Heart right ventricle (tissue), 16 donors: ENCODE measurements at regions not wholly inside any gene's neighbourhood (a gene's known extent, or its start where the extent isn't known, plus 50 kb on each side); places are given as distances from the start of the nearest gene placed in this dataset.
"Not testable (repeated sequence)": the region's sequence is repeated elsewhere in the genome, so short reads cannot be mapped to it uniquely, and the experiment has no call there.

ENCODE experiments used
- ATAC-seq, 8 donors: fragments of 200-7000 bp; cut with Tn5 transposase; one replicate each; pipeline ENCODE4 v1.9.1; 2020; ENCODE audit warnings: mild to moderate bottlenecking in 8 of 8, moderate library complexity in 8 of 8, moderate number of reproducible peaks in 1 of 8
- DNase-seq, 2 donors: peaks; one replicate each; pipeline ENCODE4 v3.0.0-alpha.2; 2020
- H3K27ac ChIP-seq, 10 donors: fragments of 200-600 bp; sonication (generic) in 2 of 10; one replicate each; pipeline versions ENCODE4 v1.5.0 to v1.8.0; 2020 to 2022; ENCODE audit warnings: mild to moderate bottlenecking in 3 of 10
- H3K27me3 ChIP-seq, 7 donors: fragments of 200-600 bp; one replicate each; pipeline ENCODE4 v1.8.0; 2021 to 2022; ENCODE audit warnings: mild to moderate bottlenecking in 2 of 7
- H3K36me3 ChIP-seq, 9 donors: fragments of 200-600 bp; sonication (generic) in 1 of 9; one replicate each; pipeline versions ENCODE4 v1.5.0 to v1.8.0; 2020 to 2022; ENCODE audit warnings: mild to moderate bottlenecking in 2 of 9
- H3K4me1 ChIP-seq, 9 donors: fragments of 200-600 bp; sonication (generic) in 1 of 9; one replicate each; pipeline versions ENCODE4 v1.5.0 to v1.8.0; 2020 to 2022; ENCODE audit warnings: mild to moderate bottlenecking in 4 of 9
- H3K4me3 ChIP-seq, 10 donors: fragments of 200-600 bp; sonication (generic) in 2 of 10; one replicate each; pipeline versions ENCODE4 v1.5.0 to v1.8.0; 2020 to 2022; ENCODE audit warnings: mild to moderate bottlenecking in 7 of 10, moderate library complexity in 2 of 10
- H3K9me3 ChIP-seq, 11 donors: fragments of 200-600 bp in 10 of 11; sonication (generic) in 2 of 11; one replicate each; pipeline versions ENCODE4 v1.5.0 to v1.8.0; 2013 to 2022; ENCODE audit warnings: mild to moderate bottlenecking in 2 of 11, control low read depth in 1 of 11, moderate library complexity in 1 of 11
- CTCF ChIP-seq, 9 donors: fragments of 200-600 bp; sonication (generic) in 2 of 9; IDR thresholded peaks; one replicate each; pipeline versions ENCODE4 v1.5.0 to v1.8.0; 2021 to 2022; ENCODE audit warnings: antibody characterized with exemption in 9 of 9, mild to moderate bottlenecking in 5 of 9, moderate library complexity in 1 of 9
- WGBS, 2 donors: extraction: QIAGEN DNeasy Blood & Tissue Kit; methylation state at CpG; one replicate each; pipeline ENCODE4 v1.1.7; 2013; ENCODE audit warnings: inconsistent platforms in 1 of 2; 5-methylcytosine and 5-hydroxymethylcytosine counted together
- intact Hi-C, 10 donors: fragments of 100-400 bp; cut with DNase I; formaldehyde crosslinking; loops; one replicate each; pipeline versions ENCODE4 v1.11.1 to v1.14.2; 2022
- donor health status: Arrhythmogenic right ventricular cardiomyopathy.
- donor health status: ischemic (EF 13 %, LVEDD 7.1; RV severe dilation, severe dysfunction).
- donor health status: healthy with polysubstance abuse.
- donor health status: DM: no; HTN: yes; CAD: no.
- donor health status: DM: no; HTN: no; CAD: no.
- donor health status: ischemic (EF 25% LVEDD 6.9; RV normal size, moderate dysfunction).
- donor health status: ischemic (EF 25% LVEDD 5.7; RV mildly dilated, moderate dysfunction).
- donor health status: healthy.
- donor health status: DM: yes; HTN: yes; CAD: no.
- donor health status: Ischemic cardiomyopathy.
- donor health status: ischemic (EF 35%, LVEDD 5.7; RV mildly dilated, moderate dysfunction).
- donor health status: nonischemic (EF 11% LVEDD 7.7; RV severe dilation, severe dysfunction).
- donor health status: DM: yes; HTN: yes; CAD: no.
- donor health status: PGD.
- donor health status: ischemic (EF 29% LVEDD 5.4; RV normal size, mild dysfunction).
- donor health status: nonischemic (EF 23%, LVEDD 6.1; RV moderate dilation, normal function).

DNA sequence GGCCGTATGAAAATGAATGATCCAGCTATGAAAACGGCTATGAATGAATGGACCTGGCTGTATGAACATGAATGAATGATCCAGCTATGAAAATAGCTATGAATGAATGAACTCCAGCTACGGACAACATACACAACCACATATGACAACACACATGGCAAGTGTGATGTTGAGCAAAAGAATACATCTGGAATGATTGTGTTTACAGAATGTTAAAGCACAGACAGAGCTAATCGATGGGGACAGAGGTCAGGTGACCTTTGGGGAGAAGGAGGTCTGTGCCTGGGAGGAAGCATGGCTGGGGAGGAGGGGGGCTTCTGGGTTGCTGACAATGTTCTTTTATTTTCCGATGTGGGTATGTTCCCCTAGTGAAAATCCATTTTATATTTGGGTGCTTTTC, 174.0 kb upstream of the WSCD1 start:
- Histone ChIP-seq H3K27ac (no peak overlapping the region), H3K4me3 (no peak overlapping the region), H3K9me3 (no peaks in the 10 kb centered on the region), H3K4me1 (no peaks in the 10 kb centered on the region), H3K36me3 (no peaks in the 10 kb centered on the region), H3K27me3 (peaks cover 0 to 41% (median 21%) of the 10 kb centered on the region in 7 donors)
- no peak for DNase-seq
- no peak for TF ChIP-seq CTCF (IDR thresholded peaks at IDR 0.05)
- ATAC-seq, result no peak
- 84 to 86% methylated on average over 5 of the region's 5 CpGs for WGBS, 2 donors
- intact Hi-C loops, result no loop called here

DNA sequence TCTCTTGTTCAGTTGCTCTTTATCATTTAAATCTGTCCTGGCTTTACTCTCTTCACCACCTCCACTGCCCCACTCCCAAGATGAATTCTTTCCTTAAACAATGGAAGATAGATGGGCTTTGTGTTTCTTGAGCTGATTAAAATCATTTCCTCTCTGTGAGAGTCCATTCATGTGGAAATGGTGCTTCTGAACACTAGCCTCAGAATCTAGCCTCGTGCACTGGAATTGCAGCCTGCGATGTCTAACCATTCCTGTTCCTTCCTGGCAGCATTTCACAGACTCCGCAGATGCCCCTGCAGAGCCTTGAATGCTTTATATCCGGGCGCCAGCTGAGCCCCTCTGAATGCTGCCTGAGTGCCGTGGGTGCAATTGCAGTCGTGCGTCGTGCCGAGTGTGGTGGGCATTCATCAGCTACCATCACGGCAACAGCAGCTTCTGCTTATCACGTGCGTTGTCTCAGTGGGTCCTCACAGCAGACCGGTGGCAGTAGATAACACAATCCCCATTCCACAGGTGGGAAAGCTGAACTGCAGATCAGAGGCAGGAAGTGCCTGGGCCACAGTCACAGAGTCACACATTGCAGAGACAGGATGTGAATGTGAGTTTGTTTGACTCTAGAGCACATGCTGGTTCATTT, 172.8 kb upstream of the WSCD1 start:
- ATAC-seq, result no peak
- no peak for TF ChIP-seq CTCF (IDR thresholded peaks at IDR 0.05)

DNA sequence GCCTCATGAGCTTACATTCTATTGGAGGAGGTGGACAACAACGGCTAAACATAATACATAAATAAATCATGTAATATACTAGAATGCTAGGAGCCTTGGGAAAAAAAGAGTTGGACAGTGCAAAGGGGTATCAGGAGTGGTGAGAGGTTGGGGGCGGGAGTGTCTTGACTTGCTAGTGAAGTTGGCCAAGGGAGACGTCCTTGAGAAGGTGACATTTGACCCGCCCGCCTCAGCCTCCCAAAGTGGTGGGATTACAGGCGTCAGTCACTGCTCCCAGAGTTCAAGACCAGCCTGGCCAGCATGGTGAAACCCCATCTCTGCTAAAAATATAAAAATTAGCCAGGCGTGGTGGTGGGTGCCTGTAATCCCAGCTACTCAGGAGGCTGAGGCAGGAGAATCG, 172.2 kb upstream of the WSCD1 start:
- H3K9me3 ChIP-seq, H3K4me1 ChIP-seq, H3K4me3 ChIP-seq, intact Hi-C loops, DNase-seq, H3K36me3 ChIP-seq, ATAC-seq, H3K27ac ChIP-seq: not testable (repeated sequence)
- H3K27me3 ChIP-seq, result peaks cover 0 to 32% (median 14%) of the 10 kb centered on the region in 7 donors
- 78 to 79% methylated on average over 8 of the region's 8 CpGs for WGBS, 2 donors

More for the DNA sequence above, 172.8 kb upstream of the WSCD1 start:
- Histone ChIP-seq H3K27me3 (peaks cover 0 to 36% (median 16%) of the 10 kb centered on the region in 7 donors), H3K4me3 (no peak overlapping the region), H3K4me1 (no peaks in the 10 kb centered on the region), H3K27ac (no peak overlapping the region), H3K36me3 (no peaks in the 10 kb centered on the region), H3K9me3 (no peaks in the 10 kb centered on the region)
- no peak for DNase-seq
- intact Hi-C loops, result no loop called here
- WGBS, 2 donors, result 7 to 8% methylated on average over 14 of the region's 14 CpGs

DNA sequence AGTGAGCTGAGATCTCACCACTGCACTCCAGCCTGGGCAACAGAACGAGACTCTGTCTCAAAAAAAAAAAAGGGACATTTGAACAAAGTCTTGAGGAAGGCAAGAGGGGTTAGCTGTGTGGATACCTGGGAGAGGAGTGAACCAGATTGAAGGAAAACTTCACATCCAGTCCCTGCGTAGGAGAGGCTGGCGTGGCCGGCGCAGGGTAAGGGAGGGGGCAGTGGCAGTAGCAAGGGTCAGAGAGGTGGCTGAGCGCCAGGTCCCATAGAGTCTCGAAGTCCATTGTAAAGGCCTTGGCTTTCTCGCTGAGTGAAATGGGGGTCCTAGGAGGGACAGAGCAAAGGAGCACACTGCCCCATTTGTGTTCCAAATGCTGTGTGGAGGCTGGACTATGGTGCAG, 171.8 kb upstream of the WSCD1 start:
- peaks cover 0 to 28% (median 12%) of the 10 kb centered on the region in 7 donors for H3K27me3 ChIP-seq
- no peaks in the 10 kb centered on the region for H3K4me1 ChIP-seq
- intact Hi-C loops, result no loop called here
- H3K9me3 ChIP-seq, result peaks cover 0 to 8% (median 2%) of the 10 kb centered on the region in 11 donors
- 92 to 94% methylated on average over 8 of the region's 8 CpGs for WGBS, 2 donors
- H3K36me3 ChIP-seq, result no peaks in the 10 kb centered on the region
- TF ChIP-seq CTCF (IDR thresholded peaks at IDR 0.05), result no peak
- H3K27ac ChIP-seq, result no peak overlapping the region
- no peak for DNase-seq
- no peak overlapping the region for H3K4me3 ChIP-seq
- ATAC-seq, result no peak

GRCh38 chr17:5899496-5900195, 170.5 kb upstream of the WSCD1 start:
- H3K27me3 ChIP-seq, result peaks cover 0 to 23% (median 10%) of the 10 kb centered on the region in 7 donors
- ATAC-seq, result no peak

More at GRCh38 chr17:5899496-5900195, 170.5 kb upstream of the WSCD1 start:
- Histone ChIP-seq H3K9me3 (peaks cover 0 to 19% (median 9%) of the 10 kb centered on the region in 11 donors), H3K4me1 (no peaks in the 10 kb centered on the region), H3K4me3 (no peak overlapping the region), H3K36me3 (no peaks in the 10 kb centered on the region), H3K27ac (no peak overlapping the region)
- TF ChIP-seq CTCF (IDR thresholded peaks at IDR 0.05), result no peak
- WGBS, 2 donors, result 76 to 86% methylated on average over 12 of the region's 12 CpGs
- intact Hi-C loops, result no loop called here
- DNase-seq, result no peak
